Calu3 (cell line): ENCODE measurements at regions not wholly inside any gene's neighbourhood (a gene's known extent, or its start where the extent isn't known, plus 50 kb on each side); places are given as distances from the start of the nearest gene placed in this dataset.

Source experiments
- BruUV-seq: library from RNA; stranded (reverse); fragments of 400-500 nt; replicated peaks from 2 replicates; lab custom pipeline; 2021; lab: Mats Ljungman, UMichigan
- CTCF ChIA-PET: fragments of 300-600 bp; sonication (Branson Sonifier 250); formaldehyde crosslinking; loops from one replicate; lab custom pipeline; 2022; ENCODE audit warnings: antibody characterized with exemption; lab: Charles Lee
- DNase-seq: peaks from one replicate; pipeline ENCODE4 v3.0.0; 2022
- H3K27ac Mint-ChIP-seq: one replicate; pipeline ENCODE4 v1.8.0; 2022; ENCODE audit warnings: mixed read lengths; ENCODE audit not compliant: unreplicated experiment
- H3K27me3 Mint-ChIP-seq: one replicate; pipeline ENCODE4 v1.8.0; 2022; ENCODE audit warnings: mixed read lengths; ENCODE audit not compliant: unreplicated experiment
- H3K36me3 Mint-ChIP-seq: one replicate; pipeline ENCODE4 v1.8.0; 2022; ENCODE audit warnings: mild to moderate bottlenecking, moderate library complexity, mixed read lengths; ENCODE audit not compliant: insufficient read depth, unreplicated experiment
- H3K4me1 Mint-ChIP-seq: one replicate; pipeline ENCODE4 v1.8.0; 2022; ENCODE audit warnings: mild to moderate bottlenecking, low read depth, mixed read lengths; ENCODE audit not compliant: unreplicated experiment
- H3K4me3 Mint-ChIP-seq: one replicate; pipeline ENCODE4 v1.8.0; 2022; ENCODE audit warnings: mild to moderate bottlenecking, low read depth, moderate library complexity, mixed read lengths; ENCODE audit not compliant: unreplicated experiment
- H3K9me3 Mint-ChIP-seq: one replicate; pipeline ENCODE4 v1.8.0; 2022; ENCODE audit warnings: low read depth, mixed read lengths; ENCODE audit not compliant: unreplicated experiment
- CTCF ChIP-seq: fragments of 200-600 bp; IDR thresholded peaks from one replicate; pipeline ENCODE4 v1.8.0; 2022; ENCODE audit warnings: antibody characterized with exemption; ENCODE audit not compliant: unreplicated experiment
- intact Hi-C: fragments of 100-400 bp; cut with micrococcal nuclease; formaldehyde crosslinking; loops from one replicate; pipeline ENCODE4 v1.10.0; 2022; ENCODE audit not compliant: unreplicated experiment

- Mint-ChIP-seq H3K4me3 (no peak overlapping the region), H3K9me3 (no peaks in the 10 kb centered on the region), H3K36me3 (no peaks in the 10 kb centered on the region), H3K27me3 (no peaks in the 10 kb centered on the region), H3K27ac (no peak overlapping the region), H3K4me1 (no peaks in the 10 kb centered on the region)
- intact Hi-C loops, result no loop called here
- DNase-seq, result no peak
- CTCF ChIA-PET, result no interaction called here
- no peak for TF ChIP-seq CTCF
- no TSS peak for BruUV-seq
Observed at GRCh38 chr13:103272770-103273169, 206.6 kb upstream of the SLC10A2 start.

GRCh38 chr13:103263448-103263847 is 197.2 kb upstream of the SLC10A2 start:
- H3K9me3 Mint-ChIP-seq, result peaks cover 2% of the 10 kb centered on the region
- DNase-seq, result no peak
- TF ChIP-seq CTCF, result no peak
- no peaks in the 10 kb centered on the region for H3K27me3 Mint-ChIP-seq
- CTCF ChIA-PET, result no interaction called here
- no peak overlapping the region for H3K27ac Mint-ChIP-seq
- no TSS peak for BruUV-seq
- no peaks in the 10 kb centered on the region for H3K36me3 Mint-ChIP-seq
- H3K4me3 Mint-ChIP-seq, result no peak overlapping the region
- intact Hi-C loops, result no loop called here
- no peaks in the 10 kb centered on the region for H3K4me1 Mint-ChIP-seq

- no TSS peak for BruUV-seq
- no peaks in the 10 kb centered on the region for H3K36me3 Mint-ChIP-seq
- intact Hi-C loops, result no loop called here
- DNase-seq, result no peak
- H3K9me3 Mint-ChIP-seq, result no peaks in the 10 kb centered on the region
- no peak overlapping the region for H3K27ac Mint-ChIP-seq
- CTCF ChIA-PET, result no interaction called here
- no peaks in the 10 kb centered on the region for H3K27me3 Mint-ChIP-seq
- no peaks in the 10 kb centered on the region for H3K4me1 Mint-ChIP-seq
- H3K4me3 Mint-ChIP-seq, result no peak overlapping the region
- TF ChIP-seq CTCF, result no peak
Observed at GRCh38 chr13:103255587-103256301, 189.5 kb upstream of the SLC10A2 start.

GRCh38 chr13:103250071-103250470 is 183.9 kb upstream of the SLC10A2 start:
- no peak for TF ChIP-seq CTCF
- H3K4me1 Mint-ChIP-seq, result no peaks in the 10 kb centered on the region
- intact Hi-C loops, result no loop called here
- H3K27ac Mint-ChIP-seq, result no peak overlapping the region
- H3K4me3 Mint-ChIP-seq, result no peak overlapping the region
- CTCF ChIA-PET, result no interaction called here
- DNase-seq, result no peak
- H3K27me3 Mint-ChIP-seq, result no peaks in the 10 kb centered on the region
- H3K36me3 Mint-ChIP-seq, result no peaks in the 10 kb centered on the region
- no peaks in the 10 kb centered on the region for H3K9me3 Mint-ChIP-seq
- BruUV-seq, result no TSS peak
